NCI-H2081 (cell line): ENCODE measurements at regions not wholly inside any gene's neighbourhood (a gene's known extent, or its start where the extent isn't known, plus 50 kb on each side); places are given as distances from the start of the nearest gene placed in this dataset.
A peak's percentile ranks its signal among the peaks of the same experiment; 100 is the strongest.

Source experiments
- DNase-seq, 2 experiments: peaks; one replicate each; lab custom pipeline; 2025; lab: John Stamatoyannopoulos, UW

GRCh38 chr3:176554791-176555654 is 642.3 kb downstream of the TBL1XR1 start:
- DNase-seq = no peak

GRCh38 chr3:176554264-176554663 is 643.0 kb downstream of the TBL1XR1 start:
- no peak for DNase-seq

- DNase-seq = no peak
Measured at GRCh38 chr3:176526942-176527341, 670.3 kb downstream of the TBL1XR1 start.

- no peak for DNase-seq
Measured at GRCh38 chr3:176526225-176526624, 671.1 kb downstream of the TBL1XR1 start.

- peak in 1 of 2 experiments; percentile 22 for DNase-seq
Measured at GRCh38 chr3:176523114-176523513, 674.2 kb downstream of the TBL1XR1 start.

- DNase-seq = no peak
Measured at GRCh38 chr3:176522436-176522835, 674.8 kb downstream of the TBL1XR1 start.

- DNase-seq = no peak
Measured at GRCh38 chr3:176521531-176522175, 675.6 kb downstream of the TBL1XR1 start.

GRCh38 chr3:176514297-176514696 is 683.0 kb downstream of the TBL1XR1 start:
- DNase-seq = peak in 1 of 2 experiments; percentile 18

GRCh38 chr3:176513604-176514003 is 683.7 kb downstream of the TBL1XR1 start:
- DNase-seq = peak in 1 of 2 experiments; percentile 14

GRCh38 chr3:176512037-176512436 is 685.2 kb downstream of the TBL1XR1 start:
- DNase-seq = no peak

- no peak for DNase-seq
Measured at GRCh38 chr3:176510097-176510496, 687.2 kb downstream of the TBL1XR1 start.

- no peak for DNase-seq
Measured at GRCh38 chr3:176505878-176506621, 691.2 kb downstream of the TBL1XR1 start.

GRCh38 chr3:176491084-176491483 is 706.2 kb downstream of the TBL1XR1 start:
- no peak for DNase-seq

- no peak for DNase-seq
Measured at GRCh38 chr3:176490357-176490756, 706.9 kb downstream of the TBL1XR1 start.

GRCh38 chr3:176479248-176479647 is 718.0 kb downstream of the TBL1XR1 start:
- no peak for DNase-seq

- DNase-seq = no peak
Measured at GRCh38 chr3:176469694-176470205, 727.5 kb downstream of the TBL1XR1 start.

GRCh38 chr3:176463610-176464009 is 733.7 kb downstream of the TBL1XR1 start:
- DNase-seq = no peak

- DNase-seq = no peak
Measured at GRCh38 chr3:176447369-176447768, 749.9 kb downstream of the TBL1XR1 start.

- DNase-seq = no peak
Measured at GRCh38 chr3:176442326-176442725, 755.0 kb downstream of the TBL1XR1 start.

GRCh38 chr3:176439729-176440128 is 757.6 kb downstream of the TBL1XR1 start:
- no peak for DNase-seq

- DNase-seq = no peak
Measured at GRCh38 chr3:176431991-176432390, 765.3 kb downstream of the TBL1XR1 start.

- DNase-seq = no peak
Measured at GRCh38 chr3:176431038-176431418, 766.3 kb downstream of the TBL1XR1 start.
